ENCODE measurements at regions not wholly inside any gene's neighbourhood (a gene's known extent, or its start where the extent isn't known, plus 50 kb on each side); places are given as distances from the start of the nearest gene placed in this dataset.
"Not testable (repeated sequence)": the region's sequence is repeated elsewhere in the genome, so short reads cannot be mapped to it uniquely, and the experiment has no call there.

DNA sequence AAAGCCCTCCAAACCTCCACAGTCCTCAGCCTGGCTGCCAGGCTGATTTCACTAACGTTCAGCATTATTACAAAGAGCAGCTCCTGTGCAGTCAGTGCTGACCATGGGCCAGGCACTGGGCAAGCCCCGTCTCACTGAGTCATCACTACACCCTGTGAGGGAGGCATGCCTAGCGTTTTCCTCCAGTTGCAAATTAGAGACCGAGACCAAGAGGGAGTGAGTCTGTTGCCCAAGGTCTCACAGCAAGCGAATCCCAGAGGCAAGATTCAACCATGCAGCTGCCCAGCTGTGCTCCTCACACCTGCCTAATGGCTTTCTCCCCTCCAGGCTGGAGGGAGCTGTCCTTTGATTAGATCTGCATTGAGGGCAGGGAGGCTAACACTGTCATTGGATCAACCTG is 229.3 kb upstream of the LHX5 start:
- FAIRE-seq, result no peak

DNA sequence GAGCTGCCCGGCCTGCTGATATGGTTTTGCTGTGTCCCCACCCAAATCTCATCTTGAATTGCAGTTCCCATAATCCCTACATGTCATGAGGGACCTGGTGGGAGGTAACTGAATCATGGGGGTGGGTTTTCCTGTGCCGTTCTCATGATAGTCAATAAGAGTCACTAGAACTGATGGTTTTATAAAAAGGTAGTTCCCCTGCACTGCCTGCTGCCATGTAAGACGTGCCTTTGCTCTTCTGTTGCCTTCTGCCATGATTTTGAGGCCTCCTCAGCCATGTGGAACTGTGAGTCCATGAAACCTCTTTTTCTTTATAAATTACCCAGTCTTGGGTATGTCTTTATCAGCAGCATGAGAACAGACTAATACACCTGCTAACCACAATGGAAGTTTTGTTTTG is 228.3 kb upstream of the LHX5 start:
- H3K4me1 ChIP-seq (ENCODE audit: control insufficient read depth in 2 of 3, insufficient read depth in 2 of 3, low read depth in 1 of 3, low read length in 3 of 3); H3K9me3 ChIP-seq (ENCODE audit: control insufficient read depth in 2 of 3, insufficient read depth in 1 of 3, low read length in 3 of 3); FAIRE-seq; H3K27me3 ChIP-seq (ENCODE audit: control insufficient read depth, insufficient read depth, low read length); H3K36me3 ChIP-seq (ENCODE audit: control insufficient read depth in 2 of 3, insufficient read depth in 3 of 3, low read length in 3 of 3); H3K27ac ChIP-seq (ENCODE audit: low read depth in 2 of 2, low read length in 2 of 2); DNase-seq; H3K4me3 ChIP-seq (ENCODE audit: low read length in 3 of 3); H3K9ac ChIP-seq (ENCODE audit: low read length in 3 of 3); intact Hi-C loops (cut with DNase I): not testable (repeated sequence)

More for the DNA sequence above, 229.3 kb upstream of the LHX5 start:
- intact Hi-C loops (cut with DNase I), result no loop called here
- Histone ChIP-seq H3K36me3 (ENCODE audit: control insufficient read depth in 2 of 3, insufficient read depth in 3 of 3, low read length in 3 of 3) (no peaks in the 10 kb centered on the region), H3K9ac (ENCODE audit: low read length in 3 of 3) (no peak overlapping the region), H3K4me3 (ENCODE audit: low read length in 3 of 3) (no peak overlapping the region), H3K9me3 (ENCODE audit: control insufficient read depth in 2 of 3, insufficient read depth in 1 of 3, low read length in 3 of 3) (no peaks in the 10 kb centered on the region), H3K4me1 (ENCODE audit: control insufficient read depth in 2 of 3, insufficient read depth in 2 of 3, low read depth in 1 of 3, low read length in 3 of 3) (no peaks in the 10 kb centered on the region), H3K27ac (ENCODE audit: low read depth in 2 of 2, low read length in 2 of 2) (no peak overlapping the region), H3K27me3 (ENCODE audit: control insufficient read depth, insufficient read depth, low read length) (no peaks in the 10 kb centered on the region)
- DNase-seq, result no peak
- TF ChIP-seq, protein P1, sequence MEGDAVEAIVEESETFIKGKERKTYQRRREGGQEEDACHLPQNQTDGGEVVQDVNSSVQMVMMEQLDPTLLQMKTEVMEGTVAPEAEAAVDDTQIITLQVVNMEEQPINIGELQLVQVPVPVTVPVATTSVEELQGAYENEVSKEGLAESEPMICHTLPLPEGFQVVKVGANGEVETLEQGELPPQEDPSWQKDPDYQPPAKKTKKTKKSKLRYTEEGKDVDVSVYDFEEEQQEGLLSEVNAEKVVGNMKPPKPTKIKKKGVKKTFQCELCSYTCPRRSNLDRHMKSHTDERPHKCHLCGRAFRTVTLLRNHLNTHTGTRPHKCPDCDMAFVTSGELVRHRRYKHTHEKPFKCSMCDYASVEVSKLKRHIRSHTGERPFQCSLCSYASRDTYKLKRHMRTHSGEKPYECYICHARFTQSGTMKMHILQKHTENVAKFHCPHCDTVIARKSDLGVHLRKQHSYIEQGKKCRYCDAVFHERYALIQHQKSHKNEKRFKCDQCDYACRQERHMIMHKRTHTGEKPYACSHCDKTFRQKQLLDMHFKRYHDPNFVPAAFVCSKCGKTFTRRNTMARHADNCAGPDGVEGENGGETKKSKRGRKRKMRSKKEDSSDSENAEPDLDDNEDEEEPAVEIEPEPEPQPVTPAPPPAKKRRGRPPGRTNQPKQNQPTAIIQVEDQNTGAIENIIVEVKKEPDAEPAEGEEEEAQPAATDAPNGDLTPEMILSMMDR (IDR thresholded peaks at IDR 0.05; ENCODE audit: borderline replicate concordance, extremely low read depth, insufficient read depth), result no peak

DNA sequence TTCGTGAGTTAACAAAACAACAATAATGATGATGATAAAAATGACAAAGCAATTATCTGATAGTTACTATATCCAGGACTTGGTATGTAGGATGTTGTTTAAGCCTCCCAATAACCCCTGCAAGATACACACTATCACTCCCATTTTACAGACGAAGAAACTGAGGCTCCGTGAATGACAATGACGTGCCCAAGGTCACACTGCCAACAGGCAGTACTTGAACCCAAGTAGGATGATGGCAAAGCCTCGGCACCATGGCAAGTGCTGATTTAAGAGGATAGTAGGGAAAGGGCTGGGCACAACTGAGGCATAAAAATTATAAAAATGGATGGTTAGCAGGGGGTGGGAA is 226.8 kb upstream of the LHX5 start:
- FAIRE-seq (no peak), DNase-seq (no peak)
- no peaks in the 10 kb centered on the region for H3K36me3 ChIP-seq (ENCODE audit: control insufficient read depth in 2 of 3, insufficient read depth in 3 of 3, low read length in 3 of 3)
- TF ChIP-seq, protein P1 (IDR thresholded peaks at IDR 0.05; ENCODE audit: borderline replicate concordance, extremely low read depth, insufficient read depth), result no peak
- no peak overlapping the region for H3K27ac ChIP-seq (ENCODE audit: low read depth in 2 of 2, low read length in 2 of 2)
- no peak overlapping the region for H3K9ac ChIP-seq (ENCODE audit: low read length in 3 of 3)
- no peaks in the 10 kb centered on the region for H3K9me3 ChIP-seq (ENCODE audit: control insufficient read depth in 2 of 3, insufficient read depth in 1 of 3, low read length in 3 of 3)
- H3K4me1 ChIP-seq (ENCODE audit: control insufficient read depth in 2 of 3, insufficient read depth in 2 of 3, low read depth in 1 of 3, low read length in 3 of 3), result no peaks in the 10 kb centered on the region
- no peaks in the 10 kb centered on the region for H3K27me3 ChIP-seq (ENCODE audit: control insufficient read depth, insufficient read depth, low read length)
- intact Hi-C loops (cut with DNase I), result no loop called here
- no peak overlapping the region for H3K4me3 ChIP-seq (ENCODE audit: low read length in 3 of 3)

DNA sequence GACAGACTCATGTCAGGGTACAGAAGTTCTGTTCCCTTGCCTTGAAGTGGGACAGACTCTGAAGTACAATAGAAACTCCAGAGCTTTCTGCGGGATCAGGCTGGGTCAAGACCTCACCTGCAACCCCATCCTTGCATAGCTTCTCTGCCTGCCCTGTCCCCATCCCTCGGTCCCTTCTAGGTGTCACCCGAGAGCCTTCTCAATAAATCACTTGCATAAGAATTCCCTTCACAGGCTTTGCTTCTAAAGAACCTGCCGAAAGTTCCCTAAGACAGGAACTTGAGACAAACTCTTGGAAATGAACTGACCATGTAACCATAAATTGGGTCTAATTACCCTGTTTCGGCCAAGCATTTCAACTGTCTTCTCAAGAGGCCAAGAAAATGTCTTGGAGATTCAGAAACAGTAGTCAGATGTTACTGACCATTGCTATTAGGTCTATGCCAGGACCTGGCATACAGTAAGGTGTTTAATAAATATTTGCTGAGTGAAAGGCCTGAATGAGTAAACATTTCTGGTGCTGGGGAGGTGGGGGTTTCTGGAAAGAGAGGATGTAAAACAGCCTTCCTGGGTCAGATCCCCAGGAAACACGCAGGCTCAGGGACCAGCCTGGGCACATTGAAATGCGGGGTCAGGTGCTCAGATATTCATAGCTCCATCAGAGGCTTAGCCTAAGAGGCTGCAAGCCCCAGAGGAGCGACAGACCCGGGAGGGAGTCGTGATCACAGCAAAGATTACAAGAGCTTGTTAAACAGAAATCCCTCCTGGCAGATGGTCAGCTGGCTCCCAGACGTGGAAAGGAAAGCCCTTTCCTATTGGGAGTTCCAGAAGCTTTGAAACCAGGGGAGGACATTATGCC is 226.2 kb upstream of the LHX5 start:
- no peaks in the 10 kb centered on the region for H3K4me1 ChIP-seq (ENCODE audit: control insufficient read depth in 2 of 3, insufficient read depth in 2 of 3, low read depth in 1 of 3, low read length in 3 of 3)
- no peaks in the 10 kb centered on the region for H3K36me3 ChIP-seq (ENCODE audit: control insufficient read depth in 2 of 3, insufficient read depth in 3 of 3, low read length in 3 of 3)
- H3K4me3 ChIP-seq (ENCODE audit: low read length in 3 of 3), result no peak overlapping the region
- H3K27ac ChIP-seq (ENCODE audit: low read depth in 2 of 2, low read length in 2 of 2), result no peak overlapping the region
- no peaks in the 10 kb centered on the region for H3K9me3 ChIP-seq (ENCODE audit: control insufficient read depth in 2 of 3, insufficient read depth in 1 of 3, low read length in 3 of 3)
- no peak overlapping the region for H3K9ac ChIP-seq (ENCODE audit: low read length in 3 of 3)
- no peak for FAIRE-seq
- H3K27me3 ChIP-seq (ENCODE audit: control insufficient read depth, insufficient read depth, low read length), result no peaks in the 10 kb centered on the region
- TF ChIP-seq, protein P1 (IDR thresholded peaks at IDR 0.05; ENCODE audit: borderline replicate concordance, extremely low read depth, insufficient read depth), result no peak
- intact Hi-C loops (cut with DNase I), result no loop called here
- DNase-seq, result peak in 2 of 5 donors; percentile 54 to 57

All from kidney (tissue), 13 donors.